NT2/D1 (cell line): ENCODE measurements at regions not wholly inside any gene's neighbourhood (a gene's known extent, or its start where the extent isn't known, plus 50 kb on each side); places are given as distances from the start of the nearest gene placed in this dataset.

Experiments
- DNase-seq: peaks from one replicate; pipeline ENCODE4 v3.0.0-alpha.2; 2011; ENCODE audit warnings: low read depth, low spot score
- H3K27me3 ChIP-seq: 2 replicates; pipeline ENCODE4 v1.6.0; 2011; ENCODE audit warnings: mild to moderate bottlenecking; ENCODE audit not compliant: insufficient read length, insufficient read depth
- H3K36me3 ChIP-seq: 2 replicates; pipeline ENCODE4 v1.6.1; 2011; ENCODE audit warnings: mild to moderate bottlenecking, low read length, mixed read lengths; ENCODE audit not compliant: insufficient read depth, insufficient read length
- H3K4me1 ChIP-seq: 2 replicates; pipeline ENCODE4 v1.5.1; 2011; ENCODE audit not compliant: insufficient read depth, insufficient read length
- H3K4me3 ChIP-seq: 2 replicates; pipeline ENCODE4 v1.5.1; 2011; ENCODE audit warnings: low read depth; ENCODE audit not compliant: insufficient read length
- H3K9ac ChIP-seq: 2 replicates; pipeline ENCODE4 v1.6.0; 2011; ENCODE audit warnings: low read depth; ENCODE audit not compliant: insufficient read length
- H3K9me3 ChIP-seq: 2 replicates; pipeline ENCODE4 v1.5.1; 2011; ENCODE audit warnings: mild to moderate bottlenecking, low read length; ENCODE audit not compliant: insufficient read depth
- SUZ12 ChIP-seq: IDR thresholded peaks from 2 replicates; pipeline ENCODE4 v1.6.1; 2011; ENCODE audit not compliant: insufficient read length, insufficient read depth; ENCODE audit errors: extremely low read depth
- YY1 ChIP-seq: IDR thresholded peaks from 2 replicates; pipeline ENCODE4 v1.6.1; 2011; ENCODE audit not compliant: insufficient read length, insufficient read depth
- ZNF274 ChIP-seq: IDR thresholded peaks from 2 replicates; pipeline ENCODE4 v1.6.1; 2011; ENCODE audit warnings: mild to moderate bottlenecking, low read depth, low read length

GRCh38 chr15:91783451-91783850 is 70.1 kb upstream of the SLCO3A1 start:
- H3K36me3 ChIP-seq, result no peaks in the 10 kb centered on the region
- H3K9me3 ChIP-seq, result no peaks in the 10 kb centered on the region
- H3K9ac ChIP-seq, result no peak overlapping the region
- no peaks in the 10 kb centered on the region for H3K4me1 ChIP-seq
- DNase-seq, result no peak
- TF ChIP-seq SUZ12 (no peak), ZNF274 (no peak), YY1 (no peak)
- H3K4me3 ChIP-seq, result no peak overlapping the region
- H3K27me3 ChIP-seq, result no peaks in the 10 kb centered on the region

- Histone ChIP-seq H3K9me3 (no peaks in the 10 kb centered on the region), H3K9ac (no peak overlapping the region), H3K27me3 (no peaks in the 10 kb centered on the region), H3K4me1 (no peaks in the 10 kb centered on the region), H3K36me3 (no peaks in the 10 kb centered on the region), H3K4me3 (no peak overlapping the region)
- no peak for DNase-seq
- no peak for TF ChIP-seq YY1
- no peak for TF ChIP-seq ZNF274
- no peak for TF ChIP-seq SUZ12
Observed at GRCh38 chr15:91784973-91785709, 68.4 kb upstream of the SLCO3A1 start.

GRCh38 chr15:91787198-91787597 is 66.3 kb upstream of the SLCO3A1 start:
- no peaks in the 10 kb centered on the region for H3K36me3 ChIP-seq
- no peak overlapping the region for H3K9ac ChIP-seq
- DNase-seq, result no peak
- TF ChIP-seq SUZ12, result no peak
- TF ChIP-seq ZNF274, result no peak
- no peak for TF ChIP-seq YY1
- H3K4me3 ChIP-seq, result no peak overlapping the region
- H3K27me3 ChIP-seq, result no peaks in the 10 kb centered on the region
- no peaks in the 10 kb centered on the region for H3K9me3 ChIP-seq
- H3K4me1 ChIP-seq, result no peaks in the 10 kb centered on the region

GRCh38 chr15:91789136-91789535 is 64.4 kb upstream of the SLCO3A1 start:
- no peak overlapping the region for H3K9ac ChIP-seq
- H3K36me3 ChIP-seq, result no peaks in the 10 kb centered on the region
- TF ChIP-seq ZNF274 (no peak), SUZ12 (no peak)
- no peaks in the 10 kb centered on the region for H3K4me1 ChIP-seq
- DNase-seq, result no peak
- H3K4me3 ChIP-seq, result no peak overlapping the region
- H3K9me3 ChIP-seq, result no peaks in the 10 kb centered on the region
- H3K27me3 ChIP-seq, result no peaks in the 10 kb centered on the region

GRCh38 chr15:91790836-91791235 is 62.7 kb upstream of the SLCO3A1 start:
- H3K27me3 ChIP-seq, result no peaks in the 10 kb centered on the region
- no peaks in the 10 kb centered on the region for H3K4me1 ChIP-seq
- H3K9ac ChIP-seq, result no peak overlapping the region
- H3K9me3 ChIP-seq, result no peaks in the 10 kb centered on the region
- H3K36me3 ChIP-seq, result no peaks in the 10 kb centered on the region
- H3K4me3 ChIP-seq, result no peak overlapping the region
- TF ChIP-seq YY1 (no peak), SUZ12 (no peak), ZNF274 (no peak)
- no peak for DNase-seq

GRCh38 chr15:91793771-91794170 is 59.7 kb upstream of the SLCO3A1 start:
- no peaks in the 10 kb centered on the region for H3K4me1 ChIP-seq
- H3K36me3 ChIP-seq, result no peaks in the 10 kb centered on the region
- H3K4me3 ChIP-seq, result no peak overlapping the region
- no peaks in the 10 kb centered on the region for H3K27me3 ChIP-seq
- DNase-seq, result no peak
- no peaks in the 10 kb centered on the region for H3K9me3 ChIP-seq
- TF ChIP-seq YY1 (no peak), ZNF274 (no peak), SUZ12 (no peak)
- no peak overlapping the region for H3K9ac ChIP-seq

- Histone ChIP-seq H3K9me3 (no peaks in the 10 kb centered on the region), H3K27me3 (no peaks in the 10 kb centered on the region), H3K4me1 (no peaks in the 10 kb centered on the region), H3K36me3 (no peaks in the 10 kb centered on the region), H3K9ac (no peak overlapping the region), H3K4me3 (no peak overlapping the region)
- TF ChIP-seq SUZ12 (no peak), YY1 (no peak), ZNF274 (no peak)
- no peak for DNase-seq
Observed at GRCh38 chr15:91795235-91795634, 58.3 kb upstream of the SLCO3A1 start.
